Upper lobe of left lung (tissue), 6 donors: ENCODE measurements at regions not wholly inside any gene's neighbourhood (a gene's known extent, or its start where the extent isn't known, plus 50 kb on each side); places are given as distances from the start of the nearest gene placed in this dataset.

ENCODE experiments used
- ATAC-seq, 2 donors: fragments of 200-7000 bp; cut with Tn5 transposase; one replicate each; pipeline ENCODE4 v1.9.1; 2022; ENCODE audit warnings: mild to moderate bottlenecking in 2 of 2, moderate library complexity in 2 of 2; ENCODE audit not compliant: low FRiP score in 2 of 2
- DNase-seq, 2 donors: peaks; one replicate each; pipeline ENCODE4 v3.0.0-alpha.2; 2019 to 2020
- H3K27ac ChIP-seq, 4 donors: fragments of 200-600 bp; sonication (generic); one replicate each; pipeline ENCODE4 v1.5.1; 2016 to 2019
- H3K27me3 ChIP-seq, 4 donors: fragments of 200-600 bp; sonication (generic); one replicate each; pipeline ENCODE4 v1.5.1; 2017 to 2019
- H3K36me3 ChIP-seq, 4 donors: fragments of 200-600 bp; sonication (generic); one replicate each; pipeline ENCODE4 v1.5.1; 2016 to 2019
- H3K4me1 ChIP-seq, 4 donors: fragments of 200-600 bp; sonication (generic); one replicate each; pipeline ENCODE4 v1.5.1; 2018 to 2019
- H3K4me3 ChIP-seq, 4 donors: fragments of 200-600 bp; sonication (generic); one replicate each; pipeline ENCODE4 v1.5.1; 2017 to 2019; ENCODE audit warnings: mild to moderate bottlenecking in 2 of 4, moderate library complexity in 1 of 4
- H3K9me3 ChIP-seq, 4 donors: fragments of 200-600 bp; sonication (generic); one replicate each; pipeline ENCODE4 v1.5.1; 2018 to 2019
- EP300 ChIP-seq, 4 donors: sonication (generic); formaldehyde crosslinking; IDR thresholded peaks; one replicate each; pipeline ENCODE4 v1.5.1; 2017; ENCODE audit warnings: antibody characterized with exemption in 4 of 4, control low read depth in 2 of 4
- POLR2A ChIP-seq, 4 donors: fragments of 450-650 bp; IDR thresholded peaks; one replicate each; pipeline ENCODE4 v1.5.1; 2016 to 2017; ENCODE audit warnings: antibody characterized with exemption in 4 of 4, mild to moderate bottlenecking in 2 of 4
- POLR2AphosphoS5 ChIP-seq, 2 donors: sonication (generic); formaldehyde crosslinking; IDR thresholded peaks; one replicate each; pipeline ENCODE4 v1.5.1; 2017; ENCODE audit warnings: antibody characterized with exemption in 2 of 2
- WGBS, 2 donors: methylation state at CpG; one replicate each; pipeline ENCODE4 v1.1.5; 2017 to 2018; 5-methylcytosine and 5-hydroxymethylcytosine counted together
- TF ChIP-seq, protein P1 (sequence below), 6 experiments: fragments of 450-650 bp in 4 of 6; fragments of 200-600 bp in 2 of 6; sonication (generic) in 2 of 6; IDR thresholded peaks; one replicate each; pipeline ENCODE4 v1.5.1; 2016 to 2019; ENCODE audit warnings: antibody characterized with exemption in 6 of 6
- donor health status: DM: no; HTN: no; CAD: no; lungs with moderate emphysema.
- donor health status: DM: no; HTN: yes; CAD: no; lungs with severe emphysema.

DNA sequence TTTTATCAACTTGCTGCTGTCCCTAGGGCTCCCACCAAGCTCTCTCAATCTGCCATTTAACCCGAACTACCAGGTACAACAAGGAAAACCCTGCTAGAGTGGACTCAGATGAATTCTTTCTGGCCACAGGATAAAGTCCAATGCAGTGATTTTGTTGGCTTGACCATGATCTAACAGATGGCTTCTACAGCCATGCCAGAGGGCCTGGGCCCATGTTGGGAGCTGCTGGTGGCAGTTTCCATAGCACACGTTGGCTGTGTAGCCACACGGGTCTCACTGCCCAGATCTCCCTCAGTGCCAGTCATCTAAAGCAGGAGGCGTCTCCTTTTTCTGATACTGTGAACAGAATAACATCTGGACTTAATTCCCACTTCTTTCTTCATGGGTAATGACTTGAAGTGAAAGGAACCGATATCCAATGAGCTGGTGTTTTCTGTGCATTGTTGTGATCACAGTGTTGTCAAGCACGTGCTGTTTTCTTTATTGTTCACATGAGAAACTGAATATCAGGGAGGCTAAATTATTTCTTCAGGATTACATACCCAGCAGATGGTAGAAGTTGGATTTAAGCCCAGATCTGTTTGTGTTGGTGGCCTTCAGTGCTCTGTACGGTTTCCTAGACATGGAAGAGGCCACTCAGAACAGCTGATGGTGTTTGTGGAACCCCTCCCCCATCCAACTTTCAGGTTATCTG, 85.2 kb upstream of the CLCN4 start:
- TF ChIP-seq POLR2A (IDR thresholded peaks at IDR 0.05) = no peak
- TF ChIP-seq, protein P1, sequence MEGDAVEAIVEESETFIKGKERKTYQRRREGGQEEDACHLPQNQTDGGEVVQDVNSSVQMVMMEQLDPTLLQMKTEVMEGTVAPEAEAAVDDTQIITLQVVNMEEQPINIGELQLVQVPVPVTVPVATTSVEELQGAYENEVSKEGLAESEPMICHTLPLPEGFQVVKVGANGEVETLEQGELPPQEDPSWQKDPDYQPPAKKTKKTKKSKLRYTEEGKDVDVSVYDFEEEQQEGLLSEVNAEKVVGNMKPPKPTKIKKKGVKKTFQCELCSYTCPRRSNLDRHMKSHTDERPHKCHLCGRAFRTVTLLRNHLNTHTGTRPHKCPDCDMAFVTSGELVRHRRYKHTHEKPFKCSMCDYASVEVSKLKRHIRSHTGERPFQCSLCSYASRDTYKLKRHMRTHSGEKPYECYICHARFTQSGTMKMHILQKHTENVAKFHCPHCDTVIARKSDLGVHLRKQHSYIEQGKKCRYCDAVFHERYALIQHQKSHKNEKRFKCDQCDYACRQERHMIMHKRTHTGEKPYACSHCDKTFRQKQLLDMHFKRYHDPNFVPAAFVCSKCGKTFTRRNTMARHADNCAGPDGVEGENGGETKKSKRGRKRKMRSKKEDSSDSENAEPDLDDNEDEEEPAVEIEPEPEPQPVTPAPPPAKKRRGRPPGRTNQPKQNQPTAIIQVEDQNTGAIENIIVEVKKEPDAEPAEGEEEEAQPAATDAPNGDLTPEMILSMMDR (IDR thresholded peaks at IDR 0.05) = no peak
- TF ChIP-seq EP300 (IDR thresholded peaks at IDR 0.05) = no peak
- no peak for TF ChIP-seq POLR2AphosphoS5 (IDR thresholded peaks at IDR 0.05)

DNA sequence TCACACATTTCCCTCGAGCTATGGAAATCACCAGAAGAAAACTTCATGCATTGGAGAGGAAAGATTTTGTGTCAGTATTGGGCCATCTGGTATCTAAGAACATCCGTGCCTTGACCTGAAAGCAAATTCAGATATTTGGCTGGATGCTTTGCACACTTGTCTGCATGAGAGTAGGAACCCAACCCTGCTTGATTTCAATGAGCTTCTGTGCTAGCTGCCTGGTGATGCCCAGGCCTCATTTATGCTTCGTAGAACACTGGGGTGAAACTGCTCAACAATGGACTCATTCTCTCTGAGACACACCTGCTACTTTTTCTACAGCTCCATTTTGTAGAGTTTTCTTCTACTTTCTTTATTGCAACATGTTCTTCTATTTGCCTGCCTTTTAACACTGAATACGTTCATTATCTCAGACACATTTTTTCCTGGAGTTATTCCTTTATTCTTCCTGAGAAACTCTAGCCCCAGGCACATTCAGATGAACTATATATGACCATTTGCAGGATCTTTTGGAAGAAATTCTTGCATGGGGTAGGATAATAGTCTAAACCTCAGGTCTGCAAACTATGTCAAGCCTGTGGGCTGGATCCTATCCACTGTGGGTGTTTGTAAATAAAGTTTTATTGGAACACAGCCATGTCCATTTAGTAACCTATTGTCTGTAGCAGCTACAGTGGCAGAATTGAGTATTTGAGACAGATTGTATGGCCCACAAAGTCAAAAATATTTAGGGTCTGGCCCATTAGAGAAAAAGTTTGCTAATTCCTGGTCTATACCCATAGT, 83.8 kb upstream of the CLCN4 start:
- no peak overlapping the region for H3K4me3 ChIP-seq
- H3K9me3 ChIP-seq = no peaks in the 10 kb centered on the region
- TF ChIP-seq, protein P1 (IDR thresholded peaks at IDR 0.05) = no peak
- TF ChIP-seq POLR2AphosphoS5 (IDR thresholded peaks at IDR 0.05) (no peak), POLR2A (IDR thresholded peaks at IDR 0.05) (no peak), EP300 (IDR thresholded peaks at IDR 0.05) (no peak)
- H3K4me1 ChIP-seq = no peaks in the 10 kb centered on the region
- peaks cover 0 to 13% (median 0%) of the 10 kb centered on the region in 4 donors for H3K36me3 ChIP-seq
- DNase-seq (no peak), ATAC-seq (no peak)
- H3K27ac ChIP-seq = no peak overlapping the region
- no peaks in the 10 kb centered on the region for H3K27me3 ChIP-seq
- WGBS, 2 donors = 71 to 93% methylated on average over 4 of the region's 4 CpGs

More for the DNA sequence above, 85.2 kb upstream of the CLCN4 start:
- ATAC-seq (no peak), DNase-seq (no peak)
- Histone ChIP-seq H3K4me3 (no peak overlapping the region), H3K4me1 (no peaks in the 10 kb centered on the region), H3K27me3 (no peaks in the 10 kb centered on the region), H3K27ac (no peak overlapping the region), H3K9me3 (no peaks in the 10 kb centered on the region), H3K36me3 (peaks cover 0 to 23% (median 5%) of the 10 kb centered on the region in 4 donors)
- 72 to 74% methylated on average over 4 to 7 of the region's 7 CpGs for WGBS, 2 donors

DNA sequence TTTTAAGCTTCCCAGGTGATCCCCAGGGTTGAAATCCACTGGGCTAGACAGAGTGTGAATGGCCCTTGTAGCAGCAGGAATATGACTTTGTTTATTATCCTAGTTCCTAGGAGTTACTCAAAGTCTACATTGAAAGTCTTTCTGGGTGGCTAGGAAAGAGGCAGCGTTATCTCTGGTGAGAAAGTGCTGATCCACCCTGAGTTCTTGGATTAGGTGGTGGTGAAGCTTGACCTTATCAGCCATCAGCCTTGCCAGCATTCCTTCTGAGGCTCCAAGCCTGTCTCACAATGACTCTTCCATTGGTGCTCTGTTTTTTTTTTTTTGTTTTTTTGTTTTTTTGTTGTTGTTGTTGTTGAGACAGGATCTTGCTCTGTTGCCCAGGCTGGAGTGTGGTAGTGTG, 83.1 kb upstream of the CLCN4 start:
- H3K4me3 ChIP-seq = no peak overlapping the region
- H3K4me1 ChIP-seq = no peaks in the 10 kb centered on the region
- H3K9me3 ChIP-seq = no peaks in the 10 kb centered on the region
- no peaks in the 10 kb centered on the region for H3K27me3 ChIP-seq
- no peak for ATAC-seq
- no peak for DNase-seq
- peaks cover 0 to 12% (median 0%) of the 10 kb centered on the region in 4 donors for H3K36me3 ChIP-seq
- no peak overlapping the region for H3K27ac ChIP-seq
- TF ChIP-seq POLR2AphosphoS5 (IDR thresholded peaks at IDR 0.05) (no peak), EP300 (IDR thresholded peaks at IDR 0.05) (no peak), POLR2A (IDR thresholded peaks at IDR 0.05) (no peak)
- TF ChIP-seq, protein P1 (IDR thresholded peaks at IDR 0.05) = no peak
- 75 to 100% methylated on average over 1 of the region's 1 CpG for WGBS, 2 donors

DNA sequence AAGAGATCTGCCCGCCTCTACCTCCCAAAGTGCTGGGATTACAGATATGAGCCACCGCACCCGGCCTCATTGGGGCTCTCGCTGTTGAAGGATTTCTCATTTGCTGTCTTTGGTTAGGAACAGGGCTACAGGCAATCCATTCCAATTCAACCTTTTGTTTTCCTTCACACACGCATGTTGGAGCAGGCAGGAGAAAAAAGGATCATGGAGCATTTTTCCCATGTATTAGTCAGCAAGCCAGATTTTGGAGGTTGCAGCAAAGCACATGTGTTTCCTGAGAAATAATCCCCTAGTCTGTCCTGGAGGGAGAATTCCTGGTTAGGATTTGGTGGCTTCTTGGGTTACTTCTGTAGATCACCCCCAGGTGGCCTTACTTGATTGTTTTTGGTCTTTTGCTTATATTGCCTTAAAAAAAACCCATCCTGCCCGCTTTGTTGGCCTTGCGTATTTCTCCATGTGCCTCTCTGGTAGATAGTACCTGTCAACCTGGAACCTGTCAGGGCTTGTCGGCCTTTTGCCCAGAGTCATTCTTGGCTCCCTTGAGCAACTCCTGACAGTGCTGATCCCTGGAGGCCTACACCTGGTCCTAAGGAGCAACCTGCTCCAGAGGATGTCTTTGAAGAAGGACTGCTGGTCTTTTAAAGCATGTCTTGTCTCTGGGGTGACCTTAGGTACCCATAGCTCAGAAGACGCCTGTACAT, 82.4 kb upstream of the CLCN4 start:
- peaks cover 0 to 2% (median 0%) of the 10 kb centered on the region in 4 donors for H3K4me1 ChIP-seq
- DNase-seq (no peak), ATAC-seq (no peak)
- H3K9me3 ChIP-seq = no peaks in the 10 kb centered on the region
- TF ChIP-seq POLR2A (IDR thresholded peaks at IDR 0.05) = no peak
- peaks cover 0 to 18% (median 0%) of the 10 kb centered on the region in 4 donors for H3K36me3 ChIP-seq
- H3K27me3 ChIP-seq = no peaks in the 10 kb centered on the region
- H3K4me3 ChIP-seq = no peak overlapping the region
- no peak overlapping the region for H3K27ac ChIP-seq
- 89 to 100% methylated on average over 3 to 9 of the region's 9 CpGs for WGBS, 2 donors

DNA sequence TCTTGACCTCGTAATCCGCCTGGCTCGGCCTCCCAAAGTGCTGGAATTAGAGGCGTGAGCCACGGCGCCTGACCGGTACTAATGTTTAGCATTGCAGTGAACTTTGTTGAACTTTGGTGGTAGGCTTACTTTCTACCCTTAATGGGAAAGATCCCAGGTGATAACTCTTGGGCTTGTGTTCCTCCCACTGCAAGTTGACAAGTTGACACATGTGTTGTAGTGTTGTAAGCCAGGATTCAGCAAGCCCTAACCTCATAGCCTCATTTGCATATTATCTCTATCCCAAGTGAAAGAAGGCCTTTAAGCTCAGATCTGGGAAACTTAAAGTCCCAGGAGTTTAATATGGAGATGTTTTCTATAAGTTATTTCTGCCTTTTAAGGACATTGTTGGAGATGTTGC, 80.0 kb upstream of the CLCN4 start:
- peaks cover 0 to 7% (median 0%) of the 10 kb centered on the region in 4 donors for H3K36me3 ChIP-seq
- no peaks in the 10 kb centered on the region for H3K27me3 ChIP-seq
- H3K4me1 ChIP-seq = peaks cover 0 to 8% (median 0%) of the 10 kb centered on the region in 4 donors
- DNase-seq = no peak
- WGBS, 2 donors = 88% methylated on average over 7 of the region's 7 CpGs; no CpG with 5 or more reads in 1 of the 2 donors
- no peaks in the 10 kb centered on the region for H3K9me3 ChIP-seq
- ATAC-seq = no peak
- no peak overlapping the region for H3K27ac ChIP-seq
- TF ChIP-seq POLR2AphosphoS5 (IDR thresholded peaks at IDR 0.05) (no peak), EP300 (IDR thresholded peaks at IDR 0.05) (no peak), POLR2A (IDR thresholded peaks at IDR 0.05) (no peak)
- TF ChIP-seq, protein P1 (IDR thresholded peaks at IDR 0.05) = no peak
- no peak overlapping the region for H3K4me3 ChIP-seq
